ENCODE measurements at regions not wholly inside any gene's neighbourhood (a gene's known extent, or its start where the extent isn't known, plus 50 kb on each side); places are given as distances from the start of the nearest gene placed in this dataset.

DNA sequence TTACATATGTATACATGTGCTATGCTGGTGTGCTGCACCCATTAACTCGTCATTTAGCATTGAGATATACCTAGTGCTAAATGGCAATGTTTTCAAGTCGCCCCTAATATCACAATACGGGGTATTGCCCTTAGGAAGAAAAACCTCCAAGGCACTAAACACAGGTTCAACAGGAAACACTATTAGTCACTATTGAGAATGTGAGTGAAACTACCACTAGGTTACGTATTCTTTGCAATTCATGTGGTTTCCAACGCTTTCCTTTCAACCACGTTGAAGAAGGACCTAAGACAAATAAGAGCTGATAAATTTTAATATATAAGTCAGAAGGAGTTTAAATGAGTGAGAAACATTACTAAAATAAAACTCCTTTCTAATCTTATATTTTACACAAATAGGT is 134.7 kb upstream of the SPANXN4 start:
- TF ChIP-seq NFIC (IDR thresholded peaks at IDR 0.05; ENCODE audit: low read length) (no peak), ZNF567 (CRISPR knock-in tag; IDR thresholded peaks at IDR 0.05; ENCODE audit: borderline replicate concordance) (no peak), SP1 (IDR thresholded peaks at IDR 0.05) (no peak), SP1 (CRISPR knock-in tag; IDR thresholded peaks at IDR 0.05) (no peak), ZNF101 (CRISPR knock-in tag; IDR thresholded peaks at IDR 0.05; ENCODE audit: borderline replicate concordance, low read depth) (no peak), RXRB (CRISPR knock-in tag; IDR thresholded peaks at IDR 0.05; ENCODE audit: borderline replicate concordance) (no peak), KLF16 (CRISPR knock-in tag; IDR thresholded peaks at IDR 0.05) (no peak), JUND (CRISPR knock-in tag; IDR thresholded peaks at IDR 0.05) (no peak), SALL2 (CRISPR knock-in tag; IDR thresholded peaks at IDR 0.05) (no peak)
- TF ChIP-seq, protein P1, sequence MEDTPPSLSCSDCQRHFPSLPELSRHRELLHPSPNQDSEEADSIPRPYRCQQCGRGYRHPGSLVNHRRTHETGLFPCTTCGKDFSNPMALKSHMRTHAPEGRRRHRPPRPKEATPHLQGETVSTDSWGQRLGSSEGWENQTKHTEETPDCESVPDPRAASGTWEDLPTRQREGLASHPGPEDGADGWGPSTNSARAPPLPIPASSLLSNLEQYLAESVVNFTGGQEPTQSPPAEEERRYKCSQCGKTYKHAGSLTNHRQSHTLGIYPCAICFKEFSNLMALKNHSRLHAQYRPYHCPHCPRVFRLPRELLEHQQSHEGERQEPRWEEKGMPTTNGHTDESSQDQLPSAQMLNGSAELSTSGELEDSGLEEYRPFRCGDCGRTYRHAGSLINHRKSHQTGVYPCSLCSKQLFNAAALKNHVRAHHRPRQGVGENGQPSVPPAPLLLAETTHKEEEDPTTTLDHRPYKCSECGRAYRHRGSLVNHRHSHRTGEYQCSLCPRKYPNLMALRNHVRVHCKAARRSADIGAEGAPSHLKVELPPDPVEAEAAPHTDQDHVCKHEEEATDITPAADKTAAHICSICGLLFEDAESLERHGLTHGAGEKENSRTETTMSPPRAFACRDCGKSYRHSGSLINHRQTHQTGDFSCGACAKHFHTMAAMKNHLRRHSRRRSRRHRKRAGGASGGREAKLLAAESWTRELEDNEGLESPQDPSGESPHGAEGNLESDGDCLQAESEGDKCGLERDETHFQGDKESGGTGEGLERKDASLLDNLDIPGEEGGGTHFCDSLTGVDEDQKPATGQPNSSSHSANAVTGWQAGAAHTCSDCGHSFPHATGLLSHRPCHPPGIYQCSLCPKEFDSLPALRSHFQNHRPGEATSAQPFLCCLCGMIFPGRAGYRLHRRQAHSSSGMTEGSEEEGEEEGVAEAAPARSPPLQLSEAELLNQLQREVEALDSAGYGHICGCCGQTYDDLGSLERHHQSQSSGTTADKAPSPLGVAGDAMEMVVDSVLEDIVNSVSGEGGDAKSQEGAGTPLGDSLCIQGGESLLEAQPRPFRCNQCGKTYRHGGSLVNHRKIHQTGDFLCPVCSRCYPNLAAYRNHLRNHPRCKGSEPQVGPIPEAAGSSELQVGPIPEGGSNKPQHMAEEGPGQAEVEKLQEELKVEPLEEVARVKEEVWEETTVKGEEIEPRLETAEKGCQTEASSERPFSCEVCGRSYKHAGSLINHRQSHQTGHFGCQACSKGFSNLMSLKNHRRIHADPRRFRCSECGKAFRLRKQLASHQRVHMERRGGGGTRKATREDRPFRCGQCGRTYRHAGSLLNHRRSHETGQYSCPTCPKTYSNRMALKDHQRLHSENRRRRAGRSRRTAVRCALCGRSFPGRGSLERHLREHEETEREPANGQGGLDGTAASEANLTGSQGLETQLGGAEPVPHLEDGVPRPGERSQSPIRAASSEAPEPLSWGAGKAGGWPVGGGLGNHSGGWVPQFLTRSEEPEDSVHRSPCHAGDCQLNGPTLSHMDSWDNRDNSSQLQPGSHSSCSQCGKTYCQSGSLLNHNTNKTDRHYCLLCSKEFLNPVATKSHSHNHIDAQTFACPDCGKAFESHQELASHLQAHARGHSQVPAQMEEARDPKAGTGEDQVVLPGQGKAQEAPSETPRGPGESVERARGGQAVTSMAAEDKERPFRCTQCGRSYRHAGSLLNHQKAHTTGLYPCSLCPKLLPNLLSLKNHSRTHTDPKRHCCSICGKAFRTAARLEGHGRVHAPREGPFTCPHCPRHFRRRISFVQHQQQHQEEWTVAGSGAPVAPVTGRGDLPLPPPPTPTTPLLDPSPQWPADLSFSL (CRISPR knock-in tag; IDR thresholded peaks at IDR 0.05), result no peak
- TF ChIP-seq, protein P2, sequence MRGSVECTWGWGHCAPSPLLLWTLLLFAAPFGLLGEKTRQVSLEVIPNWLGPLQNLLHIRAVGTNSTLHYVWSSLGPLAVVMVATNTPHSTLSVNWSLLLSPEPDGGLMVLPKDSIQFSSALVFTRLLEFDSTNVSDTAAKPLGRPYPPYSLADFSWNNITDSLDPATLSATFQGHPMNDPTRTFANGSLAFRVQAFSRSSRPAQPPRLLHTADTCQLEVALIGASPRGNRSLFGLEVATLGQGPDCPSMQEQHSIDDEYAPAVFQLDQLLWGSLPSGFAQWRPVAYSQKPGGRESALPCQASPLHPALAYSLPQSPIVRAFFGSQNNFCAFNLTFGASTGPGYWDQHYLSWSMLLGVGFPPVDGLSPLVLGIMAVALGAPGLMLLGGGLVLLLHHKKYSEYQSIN (CRISPR knock-in tag; IDR thresholded peaks at IDR 0.05; ENCODE audit: borderline replicate concordance), result no peak
- TF ChIP-seq, protein P3, sequence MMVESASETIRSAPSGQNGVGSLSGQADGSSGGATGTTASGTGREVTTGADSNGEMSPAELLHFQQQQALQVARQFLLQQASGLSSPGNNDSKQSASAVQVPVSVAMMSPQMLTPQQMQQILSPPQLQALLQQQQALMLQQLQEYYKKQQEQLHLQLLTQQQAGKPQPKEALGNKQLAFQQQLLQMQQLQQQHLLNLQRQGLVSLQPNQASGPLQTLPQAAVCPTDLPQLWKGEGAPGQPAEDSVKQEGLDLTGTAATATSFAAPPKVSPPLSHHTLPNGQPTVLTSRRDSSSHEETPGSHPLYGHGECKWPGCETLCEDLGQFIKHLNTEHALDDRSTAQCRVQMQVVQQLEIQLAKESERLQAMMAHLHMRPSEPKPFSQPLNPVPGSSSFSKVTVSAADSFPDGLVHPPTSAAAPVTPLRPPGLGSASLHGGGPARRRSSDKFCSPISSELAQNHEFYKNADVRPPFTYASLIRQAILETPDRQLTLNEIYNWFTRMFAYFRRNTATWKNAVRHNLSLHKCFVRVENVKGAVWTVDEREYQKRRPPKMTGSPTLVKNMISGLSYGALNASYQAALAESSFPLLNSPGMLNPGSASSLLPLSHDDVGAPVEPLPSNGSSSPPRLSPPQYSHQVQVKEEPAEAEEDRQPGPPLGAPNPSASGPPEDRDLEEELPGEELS (CRISPR knock-in tag; IDR thresholded peaks at IDR 0.05), result no peak
- TF ChIP-seq, protein P4, sequence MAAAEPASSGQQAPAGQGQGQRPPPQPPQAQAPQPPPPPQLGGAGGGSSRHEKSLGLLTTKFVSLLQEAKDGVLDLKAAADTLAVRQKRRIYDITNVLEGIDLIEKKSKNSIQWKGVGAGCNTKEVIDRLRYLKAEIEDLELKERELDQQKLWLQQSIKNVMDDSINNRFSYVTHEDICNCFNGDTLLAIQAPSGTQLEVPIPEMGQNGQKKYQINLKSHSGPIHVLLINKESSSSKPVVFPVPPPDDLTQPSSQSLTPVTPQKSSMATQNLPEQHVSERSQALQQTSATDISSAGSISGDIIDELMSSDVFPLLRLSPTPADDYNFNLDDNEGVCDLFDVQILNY (CRISPR knock-in tag; conservative IDR thresholded peaks at IDR 0.05), result no peak
- CTCF ChIA-PET (ENCODE audit: low intra/inter-chr PET ratio, low total read pairs), result no interaction called here

More for the DNA sequence above, 134.7 kb upstream of the SPANXN4 start:
- H3K79me2 ChIP-seq (ENCODE audit: insufficient read depth, low read length), result no peaks in the 10 kb centered on the region
- no peak for FAIRE-seq
- H3K9ac ChIP-seq (ENCODE audit: insufficient read depth, low read depth, low read length), result no peak overlapping the region
- DNase-seq (ENCODE audit: low spot score), result no peak
- H3K27me3 ChIP-seq (ENCODE audit: control insufficient read depth in 1 of 2, insufficient read depth in 2 of 2, low read length in 2 of 2), result no peaks in the 10 kb centered on the region
- in situ Hi-C loops (cut with HindIII; ENCODE audit: extremely low pct_ligation_motif_present, low pct_unique_long_range_greater_than_20kb), result no loop called here
- no peak for ATAC-seq
- no peaks in the 10 kb centered on the region for H3K4me1 ChIP-seq (ENCODE audit: insufficient read depth, low read length)
- no peaks in the 10 kb centered on the region for H3K36me3 ChIP-seq (replicated peaks in 1 of 2; ENCODE audit: control insufficient read depth in 1 of 2, insufficient read depth in 2 of 2, low read length in 2 of 2)
- BruUV-seq (replicated peaks), result no TSS peak
- no peak overlapping the region for H3K4me2 ChIP-seq (ENCODE audit: low read depth, low read length)
- H2AFZ ChIP-seq (ENCODE audit: low read length), result no peak overlapping the region
- WGBS (ENCODE audit: low lambda C conversion rate), result 2% methylated on average over 6 of the region's 6 CpGs
- H3K27ac ChIP-seq (ENCODE audit: extremely low read length, insufficient read depth, low read length), result no peak overlapping the region
- peaks cover 38% of the 10 kb centered on the region for H3K9me3 ChIP-seq (ENCODE audit: low read length)
- no peaks in the 10 kb centered on the region for H4K20me1 ChIP-seq (ENCODE audit: insufficient read depth, low read length)
- no peak overlapping the region for H3K4me3 ChIP-seq (replicated peaks in 1 of 3; ENCODE audit: insufficient read depth in 1 of 3, low read depth in 2 of 3, low read length in 3 of 3)
- POLR2A ChIA-PET, result no interaction called here
- intact Hi-C loops (cut with micrococcal nuclease; ENCODE audit: unreplicated experiment), result no loop called here
